Ascending aorta (tissue), 2 donors: ENCODE measurements at regions not wholly inside any gene's neighbourhood (a gene's known extent, or its start where the extent isn't known, plus 50 kb on each side); places are given as distances from the start of the nearest gene placed in this dataset.

Experiments used
- DNase-seq, 2 donors: peaks; one replicate each; pipeline ENCODE4 v3.0.0-alpha.2; 2019; ENCODE audit warnings: low spot score in 2 of 2
- H3K27ac ChIP-seq, 2 donors: fragments of 200-600 bp; sonication (generic); one replicate each; pipeline ENCODE4 v1.5.1; 2016 to 2017; ENCODE audit warnings: mild to moderate bottlenecking in 1 of 2
- H3K27me3 ChIP-seq: fragments of 200-600 bp; sonication (generic); one replicate; pipeline ENCODE4 v1.5.1; 2017
- H3K36me3 ChIP-seq, 2 donors: fragments of 200-600 bp; sonication (generic); one replicate each; pipeline ENCODE4 v1.5.1; 2016
- H3K4me1 ChIP-seq, 2 donors: fragments of 200-600 bp; sonication (generic); one replicate each; pipeline ENCODE4 v1.5.1; 2016 to 2017; ENCODE audit warnings: mild to moderate bottlenecking in 1 of 2
- H3K4me3 ChIP-seq, 2 donors: fragments of 200-600 bp; sonication (generic); one replicate each; pipeline ENCODE4 v1.5.1; 2016 to 2017; ENCODE audit warnings: mild to moderate bottlenecking in 1 of 2
- H3K9me3 ChIP-seq, 2 donors: fragments of 200-600 bp; sonication (generic); one replicate each; pipeline ENCODE4 v1.5.1; 2016
- CTCF ChIP-seq, 3 experiments: fragments of 200-600 bp in 2 of 3; fragments of 450-650 bp in 1 of 3; sonication (generic) in 2 of 3; IDR thresholded peaks; one replicate each; pipeline ENCODE4 v1.5.1; 2016 to 2019; ENCODE audit warnings: antibody characterized with exemption in 3 of 3, mild to moderate bottlenecking in 1 of 3, moderate library complexity in 1 of 3
- intact Hi-C: fragments of 100-400 bp; cut with DNase I; formaldehyde crosslinking; loops from one replicate; pipeline ENCODE4 v1.15.1; 2023

- DNase-seq = no peak
- no peaks in the 10 kb centered on the region for H3K4me1 ChIP-seq
- H3K9me3 ChIP-seq = no peaks in the 10 kb centered on the region
- intact Hi-C loops = no loop called here
- no peak overlapping the region for H3K4me3 ChIP-seq
- no peaks in the 10 kb centered on the region for H3K36me3 ChIP-seq
- no peak overlapping the region for H3K27ac ChIP-seq
- no peak for TF ChIP-seq CTCF (IDR thresholded peaks at IDR 0.05)
- no peaks in the 10 kb centered on the region for H3K27me3 ChIP-seq
Measured at GRCh38 chr2:142307616-142308115, 176.8 kb upstream of the LRP1B start.

DNA sequence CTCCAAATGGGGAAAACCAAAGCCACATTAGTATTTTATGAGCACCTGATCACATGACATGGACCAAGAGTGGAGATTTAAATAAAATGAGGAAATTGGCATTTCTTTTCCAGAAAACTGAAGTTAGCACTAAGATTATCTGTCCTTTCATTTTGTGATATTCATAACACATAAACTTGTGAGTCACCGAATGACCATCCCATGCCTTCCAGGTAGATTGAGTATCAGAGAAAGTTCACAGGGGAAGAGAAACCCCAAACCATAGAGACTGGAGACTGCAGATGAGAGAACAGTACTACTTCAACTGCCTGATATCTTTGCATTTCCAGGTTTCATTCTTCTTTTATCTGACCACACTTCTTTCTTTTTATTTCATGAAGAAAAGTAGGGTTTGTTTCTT lies 176.3 kb upstream of the LRP1B start:
- H3K27ac ChIP-seq = no peak overlapping the region
- no peaks in the 10 kb centered on the region for H3K36me3 ChIP-seq
- H3K9me3 ChIP-seq = no peaks in the 10 kb centered on the region
- no peak for DNase-seq
- no peaks in the 10 kb centered on the region for H3K4me1 ChIP-seq
- intact Hi-C loops = no loop called here
- no peaks in the 10 kb centered on the region for H3K27me3 ChIP-seq
- H3K4me3 ChIP-seq = no peak overlapping the region
- TF ChIP-seq CTCF (IDR thresholded peaks at IDR 0.05) = no peak

GRCh38 chr2:142306131-142306530 lies 175.3 kb upstream of the LRP1B start:
- no peaks in the 10 kb centered on the region for H3K9me3 ChIP-seq
- H3K27ac ChIP-seq = no peak overlapping the region
- no peak overlapping the region for H3K4me3 ChIP-seq
- TF ChIP-seq CTCF (IDR thresholded peaks at IDR 0.05) = no peak
- DNase-seq = no peak
- H3K36me3 ChIP-seq = no peaks in the 10 kb centered on the region
- no peaks in the 10 kb centered on the region for H3K4me1 ChIP-seq
- H3K27me3 ChIP-seq = no peaks in the 10 kb centered on the region
- intact Hi-C loops = no loop called here

- H3K36me3 ChIP-seq = no peaks in the 10 kb centered on the region
- H3K4me3 ChIP-seq = no peak overlapping the region
- no peaks in the 10 kb centered on the region for H3K4me1 ChIP-seq
- DNase-seq = no peak
- no peak for TF ChIP-seq CTCF (IDR thresholded peaks at IDR 0.05)
- H3K27ac ChIP-seq = no peak overlapping the region
- H3K27me3 ChIP-seq = no peaks in the 10 kb centered on the region
- H3K9me3 ChIP-seq = no peaks in the 10 kb centered on the region
- intact Hi-C loops = no loop called here
Measured at GRCh38 chr2:142300517-142300916, 169.7 kb upstream of the LRP1B start.

GRCh38 chr2:142299021-142299420 lies 168.2 kb upstream of the LRP1B start:
- intact Hi-C loops = no loop called here
- no peak for TF ChIP-seq CTCF (IDR thresholded peaks at IDR 0.05)
- H3K27ac ChIP-seq = no peak overlapping the region
- H3K4me1 ChIP-seq = no peaks in the 10 kb centered on the region
- no peak for DNase-seq
- no peaks in the 10 kb centered on the region for H3K27me3 ChIP-seq
- no peak overlapping the region for H3K4me3 ChIP-seq
- no peaks in the 10 kb centered on the region for H3K36me3 ChIP-seq
- no peaks in the 10 kb centered on the region for H3K9me3 ChIP-seq

- Histone ChIP-seq H3K4me1 (no peaks in the 10 kb centered on the region), H3K27ac (no peak overlapping the region), H3K27me3 (no peaks in the 10 kb centered on the region), H3K4me3 (no peak overlapping the region), H3K36me3 (no peaks in the 10 kb centered on the region), H3K9me3 (no peaks in the 10 kb centered on the region)
- DNase-seq = no peak
- TF ChIP-seq CTCF (IDR thresholded peaks at IDR 0.05) = no peak
- intact Hi-C loops = no loop called here
Measured at GRCh38 chr2:142294225-142294624, 163.4 kb upstream of the LRP1B start.
